ENCODE measurements at regions not wholly inside any gene's neighbourhood (a gene's known extent, or its start where the extent isn't known, plus 50 kb on each side); places are given as distances from the start of the nearest gene placed in this dataset.
"Not testable (repeated sequence)": the region's sequence is repeated elsewhere in the genome, so short reads cannot be mapped to it uniquely, and the experiment has no call there.

DNA sequence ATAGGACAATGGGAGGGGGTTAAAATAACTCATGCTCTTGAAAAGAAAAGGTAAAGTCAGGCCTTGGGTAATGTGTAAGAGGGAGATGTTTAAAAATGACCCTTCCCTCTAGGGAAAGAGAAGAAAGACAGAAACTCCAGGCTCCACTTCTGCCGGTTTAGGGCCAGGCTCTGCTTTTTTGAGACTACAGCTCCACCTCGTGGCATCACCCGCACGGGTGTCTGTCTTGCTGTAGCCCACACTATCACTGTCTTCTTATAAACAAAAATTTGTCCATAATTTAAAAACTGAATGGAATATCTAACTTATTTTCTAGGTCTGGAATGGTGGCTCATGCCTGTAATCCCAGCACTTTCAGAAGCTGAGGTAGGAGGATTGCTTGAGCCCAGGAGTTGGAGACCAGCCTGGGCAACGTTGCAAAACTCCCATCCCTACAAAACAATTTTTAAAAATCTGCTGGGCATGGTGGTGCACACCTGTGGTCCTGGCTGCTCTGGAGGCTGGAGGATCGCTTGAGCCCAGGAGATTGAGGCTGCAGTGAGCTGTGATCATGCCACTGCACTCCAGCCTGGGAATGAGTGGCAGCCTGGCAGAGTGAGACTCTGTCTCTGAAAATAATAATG lies 65.1 kb upstream of the GTF3A start:
- Histone ChIP-seq H3K4me1 (replicated peaks in 1 of 2) (peaks cover 0 to 6% of the 10 kb centered on the region in 2 donors), H3K9me3 (replicated peaks in 1 of 3) (no peaks in the 10 kb centered on the region), H3K27me3 (peaks cover 8% of the 10 kb centered on the region), H3K4me3 (no peak overlapping the region), H3K36me3 (replicated peaks in 1 of 2) (no peaks in the 10 kb centered on the region), H3K27ac (no peak overlapping the region)
- 7 to 12% (median 10%) methylated on average over 5 to 6 of the region's 6 CpGs for WGBS, 4 donors
- intact Hi-C loops (cut with DNase I): loop anchor here (2.0 to 5.0 kb wide), 2 partner anchors 372 to 375 kb away; no protein-coding TSS in a partner anchor
- TF ChIP-seq, protein P1, sequence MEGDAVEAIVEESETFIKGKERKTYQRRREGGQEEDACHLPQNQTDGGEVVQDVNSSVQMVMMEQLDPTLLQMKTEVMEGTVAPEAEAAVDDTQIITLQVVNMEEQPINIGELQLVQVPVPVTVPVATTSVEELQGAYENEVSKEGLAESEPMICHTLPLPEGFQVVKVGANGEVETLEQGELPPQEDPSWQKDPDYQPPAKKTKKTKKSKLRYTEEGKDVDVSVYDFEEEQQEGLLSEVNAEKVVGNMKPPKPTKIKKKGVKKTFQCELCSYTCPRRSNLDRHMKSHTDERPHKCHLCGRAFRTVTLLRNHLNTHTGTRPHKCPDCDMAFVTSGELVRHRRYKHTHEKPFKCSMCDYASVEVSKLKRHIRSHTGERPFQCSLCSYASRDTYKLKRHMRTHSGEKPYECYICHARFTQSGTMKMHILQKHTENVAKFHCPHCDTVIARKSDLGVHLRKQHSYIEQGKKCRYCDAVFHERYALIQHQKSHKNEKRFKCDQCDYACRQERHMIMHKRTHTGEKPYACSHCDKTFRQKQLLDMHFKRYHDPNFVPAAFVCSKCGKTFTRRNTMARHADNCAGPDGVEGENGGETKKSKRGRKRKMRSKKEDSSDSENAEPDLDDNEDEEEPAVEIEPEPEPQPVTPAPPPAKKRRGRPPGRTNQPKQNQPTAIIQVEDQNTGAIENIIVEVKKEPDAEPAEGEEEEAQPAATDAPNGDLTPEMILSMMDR (IDR thresholded peaks at IDR 0.05): peak; percentile 57 to 86 (median 72)
- no peak for TF ChIP-seq POLR2A (IDR thresholded peaks at IDR 0.05)
- peak; percentile 66 to 83 (median 75) for DNase-seq

DNA sequence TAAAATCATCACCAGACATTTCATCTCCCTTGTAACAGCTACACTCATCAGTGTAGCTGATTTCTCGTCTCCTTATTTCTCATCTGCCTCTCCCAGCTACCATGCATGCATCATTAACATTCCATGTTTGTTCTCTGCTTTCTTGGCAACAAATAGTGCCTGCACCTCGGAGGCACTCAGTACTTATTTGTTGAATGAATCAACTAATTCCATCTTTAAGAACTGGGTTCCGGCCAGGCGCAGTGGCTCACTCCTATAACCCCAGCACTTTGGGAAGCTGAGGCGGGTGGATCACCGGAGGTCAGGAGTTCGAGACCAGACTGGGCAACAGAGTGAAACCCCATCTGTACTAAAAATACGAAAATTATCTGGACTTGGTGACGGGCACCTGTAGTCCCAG lies 63.9 kb upstream of the GTF3A start:
- Histone ChIP-seq H3K36me3 (replicated peaks in 1 of 2) (no peaks in the 10 kb centered on the region), H3K27ac (no peak overlapping the region), H3K4me3 (no peak overlapping the region), H3K9me3 (replicated peaks in 1 of 3) (no peaks in the 10 kb centered on the region), H3K4me1 (replicated peaks in 1 of 2) (peaks cover 0 to 6% of the 10 kb centered on the region in 2 donors), H3K27me3 (peaks cover 6% of the 10 kb centered on the region)
- no peak for TF ChIP-seq POLR2A (IDR thresholded peaks at IDR 0.05)
- TF ChIP-seq, protein P1 (IDR thresholded peaks at IDR 0.05): no peak
- WGBS, 4 donors: 69 to 79% (median 74%) methylated on average over 8 to 9 of the region's 9 CpGs
- intact Hi-C loops (cut with DNase I): loop anchor here (5.0 to 10.0 kb wide), 3 partner anchors 462 to 624 kb away; partner anchors contain the start of gene URAD (in 1 of the 2)
- no peak for DNase-seq

DNA sequence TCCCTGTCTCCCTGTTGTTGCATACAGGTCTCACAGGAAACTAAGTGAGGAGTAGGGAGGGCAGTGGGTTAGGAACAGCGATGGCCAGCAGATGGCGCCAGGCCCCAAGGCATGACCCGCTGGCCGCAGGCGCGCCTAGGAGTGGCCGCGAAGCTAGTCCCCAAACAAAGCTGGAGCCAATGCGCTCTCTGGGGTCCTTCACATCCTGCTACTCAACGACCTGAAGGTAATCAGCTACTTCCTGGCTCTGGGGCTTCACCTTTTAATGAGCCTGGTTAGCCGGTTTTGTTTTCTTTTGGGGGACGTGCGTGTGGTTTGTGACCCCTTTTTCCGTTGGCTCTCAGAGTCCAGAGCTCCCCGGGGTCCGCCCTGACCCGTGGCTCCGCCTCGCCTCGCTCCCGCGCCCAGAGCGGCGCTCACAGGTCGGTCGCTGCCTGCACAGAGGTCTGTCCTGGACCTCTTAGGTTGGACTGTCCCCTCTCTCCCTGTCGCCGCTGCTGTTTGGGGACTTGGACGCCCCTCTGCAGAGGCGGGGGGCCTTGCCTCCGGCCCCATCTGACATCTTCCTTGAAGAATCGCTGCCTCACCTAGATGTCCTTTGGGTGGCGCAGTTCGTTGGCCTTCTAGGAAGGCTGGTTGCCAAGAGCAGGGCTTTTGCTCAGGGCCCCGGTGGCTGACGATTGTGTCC lies 62.2 kb upstream of the GTF3A start:
- Histone ChIP-seq H3K4me3 (peak overlapping the region in 2 of 4 donors; percentile 10 to 47), H3K27ac (no peak overlapping the region), H3K36me3 (replicated peaks in 1 of 2) (no peaks in the 10 kb centered on the region), H3K27me3 (peaks cover 6% of the 10 kb centered on the region), H3K4me1 (replicated peaks in 1 of 2) (peaks cover 0 to 6% of the 10 kb centered on the region in 2 donors), H3K9me3 (replicated peaks in 1 of 3) (no peaks in the 10 kb centered on the region)
- peak; percentile 67 to 94 (median 83) for DNase-seq
- intact Hi-C loops (cut with DNase I): loop anchor here (5.0 to 10.0 kb wide), 3 partner anchors 460 to 623 kb away; partner anchors contain the start of gene URAD (in 1 of the 2)
- no peak for TF ChIP-seq POLR2A (IDR thresholded peaks at IDR 0.05)
- TF ChIP-seq, protein P1 (IDR thresholded peaks at IDR 0.05): peak; percentile 82 to 93 (median 90)
- WGBS, 4 donors: 5 to 10% (median 6%) methylated on average over 8 to 36 of the region's 36 CpGs

DNA sequence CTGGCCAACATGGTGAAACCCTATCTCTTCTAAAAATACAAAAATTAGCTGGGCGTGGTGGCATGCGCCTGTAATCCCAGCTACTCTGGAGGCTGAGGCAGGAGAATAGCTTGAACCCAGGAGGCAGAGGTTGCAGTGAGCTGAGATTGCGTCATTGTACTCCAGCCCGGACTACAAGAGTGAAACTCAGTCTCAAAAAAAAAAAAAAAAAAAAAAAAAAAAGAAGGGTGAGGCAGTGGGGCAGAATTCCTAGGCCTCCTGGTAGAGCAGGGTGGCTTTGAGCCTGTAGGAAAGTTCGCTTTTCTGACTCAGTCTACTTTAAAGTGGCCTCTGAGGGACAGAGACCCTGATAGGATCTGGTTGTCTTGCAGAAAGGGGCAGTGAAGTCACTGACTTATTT lies 60.8 kb upstream of the GTF3A start:
- WGBS, 4 donors: 74 to 80% (median 78%) methylated on average over 5 of the region's 5 CpGs
- not testable (repeated sequence) for H3K4me3 ChIP-seq; H3K27ac ChIP-seq; H3K36me3 ChIP-seq (replicated peaks in 1 of 2); H3K4me1 ChIP-seq (replicated peaks in 1 of 2); H3K9me3 ChIP-seq (replicated peaks in 1 of 3); DNase-seq
- H3K27me3 ChIP-seq: peaks cover 17% of the 10 kb centered on the region
- intact Hi-C loops (cut with DNase I): loop anchor here (5.0 to 10.0 kb wide), 3 partner anchors 459 to 621 kb away; partner anchors contain the start of gene URAD (in 1 of the 2)
